IPS-18a (cell line): ENCODE measurements at regions not wholly inside any gene's neighbourhood (a gene's known extent, or its start where the extent isn't known, plus 50 kb on each side); places are given as distances from the start of the nearest gene placed in this dataset.
"Not testable (repeated sequence)": the region's sequence is repeated elsewhere in the genome, so short reads cannot be mapped to it uniquely, and the experiment has no call there.

Source experiments
- H3K27ac ChIP-seq: one replicate; pipeline ENCODE4 v1.5.1; 2013; ENCODE audit warnings: low read length
- H3K27me3 ChIP-seq: one replicate; pipeline ENCODE4 v1.6.1; 2013; ENCODE audit warnings: mild to moderate bottlenecking, low read length; ENCODE audit not compliant: control insufficient read depth, insufficient read depth
- H3K36me3 ChIP-seq: one replicate; pipeline ENCODE4 v1.6.1; 2013; ENCODE audit warnings: low read depth, low read length; ENCODE audit not compliant: control insufficient read depth
- H3K4me1 ChIP-seq: one replicate; pipeline ENCODE4 v1.6.1; 2013; ENCODE audit warnings: low read depth, low read length; ENCODE audit not compliant: control insufficient read depth
- H3K4me3 ChIP-seq: one replicate; pipeline ENCODE4 v1.5.1; 2013; ENCODE audit warnings: low read length
- H3K9ac ChIP-seq: one replicate; pipeline ENCODE4 v1.6.1; 2013; ENCODE audit warnings: mild to moderate bottlenecking, low read length, moderate library complexity
- H3K9me3 ChIP-seq: one replicate; pipeline ENCODE4 v1.6.1; 2013; ENCODE audit warnings: low read depth, low read length; ENCODE audit not compliant: control insufficient read depth

GRCh38 chrX:508163-508562 is 121.5 kb upstream of the PPP2R3B start:
- Histone ChIP-seq H3K4me3 (no peak overlapping the region), H3K36me3 (no peaks in the 10 kb centered on the region), H3K9ac (no peak overlapping the region), H3K27ac (no peak overlapping the region), H3K9me3 (no peaks in the 10 kb centered on the region), H3K4me1 (no peaks in the 10 kb centered on the region), H3K27me3 (no peaks in the 10 kb centered on the region)

- not testable (repeated sequence) for H3K36me3 ChIP-seq, H3K9me3 ChIP-seq, H3K4me3 ChIP-seq, H3K27ac ChIP-seq, H3K4me1 ChIP-seq, H3K27me3 ChIP-seq, H3K9ac ChIP-seq
Measured at GRCh38 chrX:508821-509220, 121.8 kb upstream of the SHOX start.

GRCh38 chrX:511089-511488 is 119.5 kb upstream of the SHOX start:
- not testable (repeated sequence) for H3K27me3 ChIP-seq, H3K4me3 ChIP-seq, H3K27ac ChIP-seq, H3K4me1 ChIP-seq, H3K9ac ChIP-seq, H3K36me3 ChIP-seq, H3K9me3 ChIP-seq

- no peaks in the 10 kb centered on the region for H3K36me3 ChIP-seq
- H3K4me1 ChIP-seq: no peaks in the 10 kb centered on the region
- H3K4me3 ChIP-seq: no peak overlapping the region
- H3K27me3 ChIP-seq: no peaks in the 10 kb centered on the region
- H3K9me3 ChIP-seq: no peaks in the 10 kb centered on the region
- no peak overlapping the region for H3K9ac ChIP-seq
- H3K27ac ChIP-seq: no peak overlapping the region
Measured at GRCh38 chrX:518319-518718, 112.3 kb upstream of the SHOX start.

- no peak overlapping the region for H3K4me3 ChIP-seq
- no peak overlapping the region for H3K9ac ChIP-seq
- H3K36me3 ChIP-seq: no peaks in the 10 kb centered on the region
- H3K27me3 ChIP-seq: no peaks in the 10 kb centered on the region
- H3K9me3 ChIP-seq: peaks cover 5% of the 10 kb centered on the region
- H3K4me1 ChIP-seq: no peaks in the 10 kb centered on the region
- no peak overlapping the region for H3K27ac ChIP-seq
Measured at GRCh38 chrX:519741-520140, 110.8 kb upstream of the SHOX start.

GRCh38 chrX:522456-522855 is 108.1 kb upstream of the SHOX start:
- Histone ChIP-seq H3K36me3 (no peaks in the 10 kb centered on the region), H3K9me3 (peaks cover 9% of the 10 kb centered on the region), H3K27ac (no peak overlapping the region), H3K4me1 (no peaks in the 10 kb centered on the region), H3K4me3 (no peak overlapping the region), H3K9ac (no peak overlapping the region), H3K27me3 (no peaks in the 10 kb centered on the region)

GRCh38 chrX:525134-525533 is 105.5 kb upstream of the SHOX start:
- Histone ChIP-seq H3K36me3 (no peaks in the 10 kb centered on the region), H3K9ac (no peak overlapping the region), H3K4me3 (no peak overlapping the region), H3K9me3 (peaks cover 13% of the 10 kb centered on the region), H3K27me3 (no peaks in the 10 kb centered on the region), H3K4me1 (no peaks in the 10 kb centered on the region), H3K27ac (no peak overlapping the region)

GRCh38 chrX:526295-527224 is 104.0 kb upstream of the SHOX start:
- no peak overlapping the region for H3K4me3 ChIP-seq
- H3K9me3 ChIP-seq: peaks cover 24% of the 10 kb centered on the region
- H3K4me1 ChIP-seq: peaks cover under 1% of the 10 kb centered on the region
- H3K9ac ChIP-seq: no peak overlapping the region
- no peak overlapping the region for H3K27ac ChIP-seq
- no peaks in the 10 kb centered on the region for H3K27me3 ChIP-seq
- no peaks in the 10 kb centered on the region for H3K36me3 ChIP-seq

- Histone ChIP-seq H3K27me3 (no peaks in the 10 kb centered on the region), H3K9ac (no peak overlapping the region), H3K9me3 (peaks cover 15% of the 10 kb centered on the region), H3K36me3 (no peaks in the 10 kb centered on the region), H3K4me1 (peaks cover 4% of the 10 kb centered on the region), H3K4me3 (peak overlapping the region; percentile 39), H3K27ac (no peak overlapping the region)
Measured at GRCh38 chrX:530726-531610, 99.6 kb upstream of the SHOX start.

GRCh38 chrX:531611-531936 is 99.0 kb upstream of the SHOX start:
- Histone ChIP-seq H3K27ac (no peak overlapping the region), H3K27me3 (no peaks in the 10 kb centered on the region), H3K9me3 (peaks cover 15% of the 10 kb centered on the region), H3K9ac (no peak overlapping the region), H3K36me3 (no peaks in the 10 kb centered on the region), H3K4me1 (peaks cover 4% of the 10 kb centered on the region), H3K4me3 (peak overlapping the region; percentile 39)

- H3K27me3 ChIP-seq: no peaks in the 10 kb centered on the region
- H3K4me1 ChIP-seq: peaks cover 4% of the 10 kb centered on the region
- H3K4me3 ChIP-seq: no peak overlapping the region
- H3K36me3 ChIP-seq: no peaks in the 10 kb centered on the region
- peaks cover 14% of the 10 kb centered on the region for H3K9me3 ChIP-seq
- no peak overlapping the region for H3K27ac ChIP-seq
- no peak overlapping the region for H3K9ac ChIP-seq
Measured at GRCh38 chrX:534804-535203, 95.8 kb upstream of the SHOX start.
